ENCODE measurements at regions not wholly inside any gene's neighbourhood (a gene's known extent, or its start where the extent isn't known, plus 50 kb on each side); places are given as distances from the start of the nearest gene placed in this dataset.

DNA sequence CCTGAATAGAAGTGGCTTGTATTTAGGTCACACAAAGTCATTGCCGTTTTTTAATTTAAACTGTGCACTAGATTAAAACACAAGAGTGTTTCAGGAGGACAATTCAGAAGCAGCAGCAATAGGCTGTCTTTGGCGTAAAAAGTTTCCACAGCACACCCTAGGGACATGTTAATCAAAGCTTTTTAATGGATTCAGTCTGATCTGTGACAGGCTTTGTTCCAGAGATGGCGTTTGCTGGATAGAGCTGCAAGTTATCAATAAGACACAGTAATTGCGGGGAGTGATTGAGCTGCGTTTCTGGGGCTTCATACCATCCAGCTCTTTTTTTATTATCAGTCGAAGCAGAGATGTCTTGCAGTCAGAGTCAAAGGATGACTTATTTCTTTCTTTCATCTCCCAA lies 300.3 kb downstream of the ZNF608 start:
- no peak overlapping the region for H2AFZ ChIP-seq (ENCODE audit: low read depth, low read length)
- H3K27me3 ChIP-seq (ENCODE audit: control insufficient read depth in 2 of 2, insufficient read depth in 2 of 2, low read length in 2 of 2) = peaks cover 0 to 4% of the 10 kb centered on the region in 2 experiments
- no peaks in the 10 kb centered on the region for H3K9me1 ChIP-seq (replicated peaks; ENCODE audit: control insufficient read depth, extremely low read depth, insufficient read depth, low read length)
- H3K4me3 ChIP-seq (replicated peaks in 1 of 3; ENCODE audit: insufficient read depth in 1 of 3, low read depth in 1 of 3, low read length in 3 of 3) = no peak overlapping the region
- no peaks in the 10 kb centered on the region for H4K20me1 ChIP-seq (replicated peaks; ENCODE audit: control insufficient read depth, extremely low read depth, insufficient read depth, low read length)
- no peak overlapping the region for H3K9ac ChIP-seq (replicated peaks; ENCODE audit: extremely low read depth, insufficient read depth, low read length)
- FAIRE-seq = no peak
- H3K4me1 ChIP-seq (ENCODE audit: control insufficient read depth, extremely low read depth, insufficient read depth, low read length) = no peaks in the 10 kb centered on the region
- H3K9me3 ChIP-seq (replicated peaks; ENCODE audit: control insufficient read depth, insufficient read depth, low read length) = no peaks in the 10 kb centered on the region
- BruUV-seq (replicated peaks) = no TSS peak
- H3K27ac ChIP-seq (ENCODE audit: insufficient read depth, low read depth, low read length) = no peak overlapping the region
- TF ChIP-seq EZH2 (IDR thresholded peaks at IDR 0.05; ENCODE audit: borderline replicate concordance, low read depth, low read length, severe bottlenecking) (no peak), MYC (IDR thresholded peaks at IDR 0.05; ENCODE audit: low read depth, low read length) (no peak), POLR2A (IDR thresholded peaks at IDR 0.05; ENCODE audit: low read depth, low read length) (no peak), GATA2 (IDR thresholded peaks at IDR 0.05; ENCODE audit: insufficient read depth, insufficient read length, low read depth, low read length) (no peak), JUN (IDR thresholded peaks at IDR 0.05; ENCODE audit: borderline replicate concordance, insufficient read depth, insufficient read length, low read depth) (no peak), FOS (IDR thresholded peaks at IDR 0.05; ENCODE audit: borderline replicate concordance, insufficient read depth, low read length) (no peak)
- TF ChIP-seq, protein P1, sequence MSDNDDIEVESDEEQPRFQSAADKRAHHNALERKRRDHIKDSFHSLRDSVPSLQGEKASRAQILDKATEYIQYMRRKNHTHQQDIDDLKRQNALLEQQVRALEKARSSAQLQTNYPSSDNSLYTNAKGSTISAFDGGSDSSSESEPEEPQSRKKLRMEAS (IDR thresholded peaks at IDR 0.05; ENCODE audit: insufficient read depth, insufficient read length) = no peak
- dilution Hi-C loops (cut with MboI; ENCODE audit: extremely low pct_ligation_motif_present, low sequenced_read_pairs) = no loop called here
- no peak for DNase-seq (ENCODE audit: low read depth, low spot score)
- POLR2A ChIA-PET = no interaction called here
- CTCF ChIA-PET = interaction anchor here (0.8 kb wide), 1 partner anchor 215 kb away, joined by 3 read pairs; no protein-coding TSS in a partner anchor
- H3K79me2 ChIP-seq (ENCODE audit: control insufficient read depth, insufficient read depth, low read length) = no peaks in the 10 kb centered on the region
- intact Hi-C loops (cut with micrococcal nuclease) = no loop called here
- no peaks in the 10 kb centered on the region for H3K36me3 ChIP-seq (ENCODE audit: control insufficient read depth in 2 of 2, extremely low read depth in 1 of 2, insufficient read depth in 2 of 2, low read length in 2 of 2)
- H3K4me2 ChIP-seq (ENCODE audit: insufficient read depth, low read length) = no peak overlapping the region

DNA sequence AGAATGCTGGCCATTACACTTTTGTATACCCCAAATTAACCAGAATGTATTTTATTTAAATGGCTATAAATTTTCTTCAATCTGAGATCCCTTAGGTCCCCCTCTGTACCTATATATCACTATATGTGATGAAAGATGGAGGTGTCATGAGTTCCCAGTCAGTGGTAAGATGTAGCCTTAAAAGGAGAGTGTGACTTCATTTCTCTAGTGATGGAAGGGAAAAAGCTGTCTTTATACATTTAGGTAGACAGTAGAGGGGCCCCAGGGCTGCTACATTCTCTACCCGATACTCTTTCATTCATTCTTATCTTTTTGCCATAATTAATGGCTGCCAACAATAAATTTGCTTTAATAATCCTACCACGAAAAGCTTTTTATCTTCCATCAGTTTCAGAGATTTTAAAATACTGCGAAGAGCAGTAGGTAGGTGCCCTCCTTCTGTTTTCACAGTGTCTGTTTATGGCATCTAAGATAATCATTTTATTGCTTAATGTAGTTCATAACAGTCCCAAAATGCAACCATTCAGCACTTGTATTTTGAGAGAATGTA lies 301.3 kb downstream of the ZNF608 start:
- dilution Hi-C loops (cut with MboI; ENCODE audit: extremely low pct_ligation_motif_present, low sequenced_read_pairs) = no loop called here
- Histone ChIP-seq H3K27me3 (ENCODE audit: control insufficient read depth in 2 of 2, insufficient read depth in 2 of 2, low read length in 2 of 2) (peaks cover 0 to 4% of the 10 kb centered on the region in 2 experiments), H3K4me2 (ENCODE audit: insufficient read depth, low read length) (no peak overlapping the region), H3K9ac (replicated peaks; ENCODE audit: extremely low read depth, insufficient read depth, low read length) (no peak overlapping the region), H3K4me1 (ENCODE audit: control insufficient read depth, extremely low read depth, insufficient read depth, low read length) (no peaks in the 10 kb centered on the region), H2AFZ (ENCODE audit: low read depth, low read length) (no peak overlapping the region), H3K9me1 (replicated peaks; ENCODE audit: control insufficient read depth, extremely low read depth, insufficient read depth, low read length) (no peaks in the 10 kb centered on the region), H3K27ac (ENCODE audit: insufficient read depth, low read depth, low read length) (no peak overlapping the region), H3K36me3 (ENCODE audit: control insufficient read depth in 2 of 2, extremely low read depth in 1 of 2, insufficient read depth in 2 of 2, low read length in 2 of 2) (no peaks in the 10 kb centered on the region), H3K79me2 (ENCODE audit: control insufficient read depth, insufficient read depth, low read length) (no peaks in the 10 kb centered on the region), H4K20me1 (replicated peaks; ENCODE audit: control insufficient read depth, extremely low read depth, insufficient read depth, low read length) (no peaks in the 10 kb centered on the region), H3K4me3 (replicated peaks in 1 of 3; ENCODE audit: insufficient read depth in 1 of 3, low read depth in 1 of 3, low read length in 3 of 3) (no peak overlapping the region), H3K9me3 (replicated peaks; ENCODE audit: control insufficient read depth, insufficient read depth, low read length) (no peaks in the 10 kb centered on the region)
- POLR2A ChIA-PET = no interaction called here
- FAIRE-seq = no peak
- no peak for DNase-seq (ENCODE audit: low read depth, low spot score)
- CTCF ChIA-PET = no interaction called here
- no peak for TF ChIP-seq POLR2AphosphoS5 (IDR thresholded peaks at IDR 0.05; ENCODE audit: insufficient read depth, low read depth, low read length)
- TF ChIP-seq, protein P2, sequence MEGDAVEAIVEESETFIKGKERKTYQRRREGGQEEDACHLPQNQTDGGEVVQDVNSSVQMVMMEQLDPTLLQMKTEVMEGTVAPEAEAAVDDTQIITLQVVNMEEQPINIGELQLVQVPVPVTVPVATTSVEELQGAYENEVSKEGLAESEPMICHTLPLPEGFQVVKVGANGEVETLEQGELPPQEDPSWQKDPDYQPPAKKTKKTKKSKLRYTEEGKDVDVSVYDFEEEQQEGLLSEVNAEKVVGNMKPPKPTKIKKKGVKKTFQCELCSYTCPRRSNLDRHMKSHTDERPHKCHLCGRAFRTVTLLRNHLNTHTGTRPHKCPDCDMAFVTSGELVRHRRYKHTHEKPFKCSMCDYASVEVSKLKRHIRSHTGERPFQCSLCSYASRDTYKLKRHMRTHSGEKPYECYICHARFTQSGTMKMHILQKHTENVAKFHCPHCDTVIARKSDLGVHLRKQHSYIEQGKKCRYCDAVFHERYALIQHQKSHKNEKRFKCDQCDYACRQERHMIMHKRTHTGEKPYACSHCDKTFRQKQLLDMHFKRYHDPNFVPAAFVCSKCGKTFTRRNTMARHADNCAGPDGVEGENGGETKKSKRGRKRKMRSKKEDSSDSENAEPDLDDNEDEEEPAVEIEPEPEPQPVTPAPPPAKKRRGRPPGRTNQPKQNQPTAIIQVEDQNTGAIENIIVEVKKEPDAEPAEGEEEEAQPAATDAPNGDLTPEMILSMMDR (IDR thresholded peaks at IDR 0.05; ENCODE audit: extremely low read depth in 1 of 2, insufficient read depth in 1 of 2, low read depth in 1 of 2, low read length in 2 of 2) = no peak
- no peak for TF ChIP-seq EZH2 (IDR thresholded peaks at IDR 0.05; ENCODE audit: borderline replicate concordance, low read depth, low read length, severe bottlenecking)
- TF ChIP-seq MYC (IDR thresholded peaks at IDR 0.05; ENCODE audit: low read depth, low read length) = no peak
- TF ChIP-seq POLR2A (IDR thresholded peaks at IDR 0.05; ENCODE audit: low read depth, low read length) = no peak
- TF ChIP-seq FOS (IDR thresholded peaks at IDR 0.05; ENCODE audit: borderline replicate concordance, insufficient read depth, low read length) = no peak
- no peak for TF ChIP-seq GATA2 (IDR thresholded peaks at IDR 0.05; ENCODE audit: insufficient read depth, insufficient read length, low read depth, low read length)
- TF ChIP-seq JUN (IDR thresholded peaks at IDR 0.05; ENCODE audit: borderline replicate concordance, insufficient read depth, insufficient read length, low read depth) = no peak
- TF ChIP-seq, protein P1 (IDR thresholded peaks at IDR 0.05; ENCODE audit: insufficient read depth, insufficient read length) = no peak
- intact Hi-C loops (cut with micrococcal nuclease) = no loop called here
- no TSS peak for BruUV-seq (replicated peaks)

All from endothelial cell of umbilical vein (primary cell).